ENCODE measurements at regions not wholly inside any gene's neighbourhood (a gene's known extent, or its start where the extent isn't known, plus 50 kb on each side); places are given as distances from the start of the nearest gene placed in this dataset.

- peaks cover 6% of the 10 kb centered on the region for H3K9me3 Mint-ChIP-seq
- no peak overlapping the region for H3K27ac Mint-ChIP-seq
- no peaks in the 10 kb centered on the region for H3K36me3 Mint-ChIP-seq
- no peaks in the 10 kb centered on the region for H3K4me1 Mint-ChIP-seq (ENCODE audit: low read depth in 2 of 2)
- DNase-seq (ENCODE audit: low spot score), result no peak
- ATAC-seq, result no peak
- no peak overlapping the region for H3K4me3 Mint-ChIP-seq
- no peaks in the 10 kb centered on the region for H3K27me3 Mint-ChIP-seq
Observed at GRCh38 chrX:117751155-117751554, 365.5 kb downstream of the KLHL13 start.

GRCh38 chrX:117744958-117745357 lies 371.7 kb downstream of the KLHL13 start:
- no peaks in the 10 kb centered on the region for H3K36me3 Mint-ChIP-seq
- no peak for ATAC-seq
- no peak for DNase-seq (ENCODE audit: low spot score)
- no peaks in the 10 kb centered on the region for H3K27me3 Mint-ChIP-seq
- H3K9me3 Mint-ChIP-seq, result peaks cover 5% of the 10 kb centered on the region
- no peaks in the 10 kb centered on the region for H3K4me1 Mint-ChIP-seq (ENCODE audit: low read depth in 2 of 2)
- H3K4me3 Mint-ChIP-seq, result no peak overlapping the region
- H3K27ac Mint-ChIP-seq, result no peak overlapping the region

DNA sequence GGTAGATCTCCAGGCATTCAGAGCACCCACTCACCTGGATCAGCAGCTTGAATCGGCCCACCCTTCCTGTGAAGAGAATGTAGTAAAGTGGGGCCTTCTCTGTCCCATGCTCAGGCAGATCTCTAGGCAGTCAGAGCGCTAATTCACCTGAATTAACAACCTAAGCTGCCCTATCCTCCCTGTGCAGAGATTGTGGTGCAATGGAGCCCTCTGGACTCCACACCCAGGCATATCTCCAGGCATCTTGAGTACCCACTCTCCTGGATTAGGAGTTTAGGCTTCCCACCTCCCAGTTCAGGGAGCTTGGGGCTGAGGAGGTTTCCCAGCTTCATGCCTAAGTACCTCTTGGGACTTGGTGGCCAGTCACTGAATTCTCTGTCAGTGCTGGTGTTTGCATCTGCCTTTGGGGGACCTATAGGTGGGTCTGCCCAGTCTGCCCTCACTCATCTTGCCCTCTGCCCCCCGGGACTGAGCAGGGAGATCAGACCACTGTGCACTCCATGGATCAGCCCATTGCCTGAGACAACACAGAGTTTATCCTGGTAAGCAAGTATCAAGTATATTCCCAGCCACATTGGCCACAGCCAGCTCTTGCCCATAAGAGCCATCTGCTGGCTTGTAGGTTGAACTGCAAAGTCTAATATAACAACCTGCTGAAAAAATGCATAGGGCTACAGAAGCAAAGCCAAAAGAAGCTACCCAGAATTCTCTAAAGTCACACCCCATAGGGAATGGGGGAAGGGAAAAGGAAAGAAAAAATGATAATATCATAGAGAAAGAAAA lies 372.9 kb downstream of the KLHL13 start:
- ATAC-seq (no peak), DNase-seq (ENCODE audit: low spot score) (no peak)
- Mint-ChIP-seq H3K4me1 (ENCODE audit: low read depth in 2 of 2) (no peaks in the 10 kb centered on the region), H3K27me3 (no peaks in the 10 kb centered on the region), H3K36me3 (no peaks in the 10 kb centered on the region), H3K9me3 (peaks cover 5% of the 10 kb centered on the region), H3K4me3 (no peak overlapping the region), H3K27ac (no peak overlapping the region)

DNA sequence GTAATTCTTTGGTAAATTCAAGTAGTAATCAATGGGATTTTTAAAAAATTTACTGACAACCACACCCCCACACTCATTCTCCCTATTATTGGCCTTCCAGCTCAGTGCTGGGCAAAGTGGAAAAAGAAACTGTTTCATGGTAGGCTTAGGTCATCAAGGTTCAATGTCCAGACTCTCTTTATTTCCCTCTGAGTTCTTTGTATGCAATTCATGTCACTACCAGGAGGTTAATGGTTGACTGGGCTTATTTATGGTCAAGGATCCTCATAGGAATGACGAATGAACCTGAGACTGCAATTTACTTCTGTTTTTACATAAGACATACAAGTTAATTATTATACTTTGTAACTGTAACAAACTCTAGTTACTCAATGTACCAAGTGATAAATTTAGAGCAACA lies 403.2 kb downstream of the KLHL13 start:
- H3K36me3 Mint-ChIP-seq, result no peaks in the 10 kb centered on the region

GRCh38 chrX:117711782-117712181 lies 404.8 kb downstream of the KLHL13 start:
- Mint-ChIP-seq H3K4me3 (no peak overlapping the region), H3K27me3 (peaks cover 0 to 6% of the 10 kb centered on the region in 2 donors), H3K27ac (no peak overlapping the region), H3K9me3 (no peaks in the 10 kb centered on the region), H3K36me3 (no peaks in the 10 kb centered on the region), H3K4me1 (ENCODE audit: low read depth in 2 of 2) (no peaks in the 10 kb centered on the region)
- ATAC-seq, result no peak
- no peak for DNase-seq (ENCODE audit: low spot score)

More for the DNA sequence above, 403.2 kb downstream of the KLHL13 start:
- DNase-seq (ENCODE audit: low spot score) (no peak), ATAC-seq (no peak)
- peaks cover 0 to 6% of the 10 kb centered on the region in 2 donors for H3K27me3 Mint-ChIP-seq
- no peak overlapping the region for H3K4me3 Mint-ChIP-seq
- no peaks in the 10 kb centered on the region for H3K4me1 Mint-ChIP-seq (ENCODE audit: low read depth in 2 of 2)
- no peak overlapping the region for H3K27ac Mint-ChIP-seq
- no peaks in the 10 kb centered on the region for H3K9me3 Mint-ChIP-seq

DNA sequence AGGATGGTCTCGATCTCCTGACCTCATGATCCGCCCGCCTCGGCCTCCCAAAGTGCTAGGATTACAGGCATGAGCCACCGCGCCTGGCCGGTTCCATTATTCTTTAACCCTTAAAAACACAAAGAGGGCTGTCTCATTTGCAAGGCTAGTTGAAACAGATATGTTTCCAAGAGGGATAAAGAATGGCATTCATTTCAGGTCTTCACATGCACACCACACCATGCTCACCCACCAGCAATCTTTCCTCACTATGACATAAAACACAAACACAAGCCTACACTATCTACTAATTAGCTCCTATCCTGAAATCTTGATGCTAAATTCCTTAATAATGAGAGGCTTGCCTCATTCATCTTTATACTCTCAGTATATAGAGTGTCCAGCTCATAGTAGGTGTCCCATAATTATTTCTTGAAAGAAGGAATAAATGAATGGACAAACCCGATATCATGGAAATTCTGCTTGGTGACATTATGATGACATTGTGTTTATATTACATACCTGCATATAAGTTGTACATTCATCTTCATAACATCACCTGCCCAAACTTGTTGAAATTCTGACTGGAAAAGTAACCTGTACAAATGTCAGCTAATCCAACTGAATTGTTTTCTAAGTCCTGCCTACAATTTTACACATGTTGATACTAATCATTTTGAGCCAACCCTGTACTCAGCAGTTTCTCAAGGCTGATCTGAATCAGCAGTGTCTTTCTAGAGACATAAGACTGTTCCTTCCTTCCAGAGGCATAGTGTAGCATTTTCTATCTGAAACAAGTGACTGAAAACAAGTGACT lies 408.5 kb downstream of the KLHL13 start:
- no peak overlapping the region for H3K27ac Mint-ChIP-seq
- no peak overlapping the region for H3K4me3 Mint-ChIP-seq
- no peak for ATAC-seq
- no peaks in the 10 kb centered on the region for H3K9me3 Mint-ChIP-seq
- no peaks in the 10 kb centered on the region for H3K36me3 Mint-ChIP-seq
- no peak for DNase-seq (ENCODE audit: low spot score)
- H3K4me1 Mint-ChIP-seq (ENCODE audit: low read depth in 2 of 2), result no peaks in the 10 kb centered on the region
- H3K27me3 Mint-ChIP-seq, result peaks cover 0 to 6% of the 10 kb centered on the region in 2 donors

DNA sequence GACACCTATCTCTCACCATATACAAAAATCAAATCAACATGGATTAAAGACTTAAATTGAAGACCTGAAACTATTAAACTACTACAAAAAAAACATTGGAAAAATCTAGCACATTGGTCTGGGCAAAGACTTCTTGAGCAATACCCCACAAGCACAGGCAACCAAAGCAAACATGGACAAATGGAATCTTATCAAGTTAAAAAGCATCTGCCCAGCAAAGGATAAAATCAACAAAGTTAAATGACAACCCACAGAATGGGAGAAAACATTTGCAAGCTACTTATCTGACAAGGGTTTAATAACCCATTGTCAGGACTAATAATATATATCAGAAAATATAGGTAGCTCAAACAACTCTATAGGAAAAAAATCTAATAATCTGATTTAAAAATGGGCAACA lies 415.6 kb downstream of the KLHL13 start:
- no peaks in the 10 kb centered on the region for H3K36me3 Mint-ChIP-seq
- ATAC-seq (no peak), DNase-seq (ENCODE audit: low spot score) (no peak)
- no peaks in the 10 kb centered on the region for H3K4me1 Mint-ChIP-seq (ENCODE audit: low read depth in 2 of 2)
- H3K9me3 Mint-ChIP-seq, result no peaks in the 10 kb centered on the region
- H3K27ac Mint-ChIP-seq, result no peak overlapping the region
- H3K27me3 Mint-ChIP-seq, result no peaks in the 10 kb centered on the region
- no peak overlapping the region for H3K4me3 Mint-ChIP-seq

- Mint-ChIP-seq H3K36me3 (no peaks in the 10 kb centered on the region), H3K27ac (no peak overlapping the region), H3K9me3 (peaks cover 3% of the 10 kb centered on the region), H3K4me3 (no peak overlapping the region), H3K27me3 (no peaks in the 10 kb centered on the region), H3K4me1 (ENCODE audit: low read depth in 2 of 2) (no peaks in the 10 kb centered on the region)
- ATAC-seq, result no peak
- DNase-seq (ENCODE audit: low spot score), result no peak
Observed at GRCh38 chrX:117689956-117690355, 426.7 kb downstream of the KLHL13 start.

- Mint-ChIP-seq H3K9me3 (peaks cover 1% of the 10 kb centered on the region), H3K27me3 (no peaks in the 10 kb centered on the region), H3K36me3 (no peaks in the 10 kb centered on the region), H3K27ac (no peak overlapping the region), H3K4me3 (no peak overlapping the region), H3K4me1 (ENCODE audit: low read depth in 2 of 2) (no peaks in the 10 kb centered on the region)
- DNase-seq (ENCODE audit: low spot score) (no peak), ATAC-seq (no peak)
Observed at GRCh38 chrX:117680286-117680685, 436.3 kb downstream of the KLHL13 start.

DNA sequence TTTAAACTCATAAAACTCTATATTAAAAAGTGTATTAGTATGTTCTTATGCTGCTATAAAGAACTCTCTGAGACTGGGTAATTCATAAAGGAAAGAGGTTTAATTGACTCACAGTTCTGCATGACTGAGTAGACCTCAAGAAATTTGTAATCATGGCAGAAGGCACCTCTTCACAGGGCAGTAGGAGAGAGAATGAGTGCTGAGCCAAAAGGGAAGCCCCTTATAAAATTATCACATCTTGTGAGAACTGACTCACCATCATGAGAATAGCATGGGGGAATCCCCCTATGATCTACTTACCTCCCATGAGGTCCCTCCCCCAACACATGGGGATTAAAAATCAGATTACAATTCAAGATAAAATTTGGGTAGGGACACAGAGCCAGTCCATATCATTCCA lies 463.2 kb downstream of the KLHL13 start:
- H3K9me3 Mint-ChIP-seq, result peaks cover 10% of the 10 kb centered on the region

GRCh38 chrX:117645639-117646038 lies 471.0 kb downstream of the KLHL13 start:
- Mint-ChIP-seq H3K4me1 (ENCODE audit: low read depth in 2 of 2) (no peaks in the 10 kb centered on the region), H3K27me3 (peaks cover 0 to 3% of the 10 kb centered on the region in 2 donors), H3K36me3 (no peaks in the 10 kb centered on the region), H3K27ac (no peak overlapping the region), H3K9me3 (peaks cover 3% of the 10 kb centered on the region), H3K4me3 (no peak overlapping the region)
- no peak for DNase-seq (ENCODE audit: low spot score)
- ATAC-seq, result no peak

More for the DNA sequence above, 463.2 kb downstream of the KLHL13 start:
- ATAC-seq, result no peak
- Mint-ChIP-seq H3K4me3 (no peak overlapping the region), H3K27me3 (no peaks in the 10 kb centered on the region), H3K4me1 (ENCODE audit: low read depth in 2 of 2) (no peaks in the 10 kb centered on the region), H3K36me3 (no peaks in the 10 kb centered on the region), H3K27ac (no peak overlapping the region)
- no peak for DNase-seq (ENCODE audit: low spot score)

DNA sequence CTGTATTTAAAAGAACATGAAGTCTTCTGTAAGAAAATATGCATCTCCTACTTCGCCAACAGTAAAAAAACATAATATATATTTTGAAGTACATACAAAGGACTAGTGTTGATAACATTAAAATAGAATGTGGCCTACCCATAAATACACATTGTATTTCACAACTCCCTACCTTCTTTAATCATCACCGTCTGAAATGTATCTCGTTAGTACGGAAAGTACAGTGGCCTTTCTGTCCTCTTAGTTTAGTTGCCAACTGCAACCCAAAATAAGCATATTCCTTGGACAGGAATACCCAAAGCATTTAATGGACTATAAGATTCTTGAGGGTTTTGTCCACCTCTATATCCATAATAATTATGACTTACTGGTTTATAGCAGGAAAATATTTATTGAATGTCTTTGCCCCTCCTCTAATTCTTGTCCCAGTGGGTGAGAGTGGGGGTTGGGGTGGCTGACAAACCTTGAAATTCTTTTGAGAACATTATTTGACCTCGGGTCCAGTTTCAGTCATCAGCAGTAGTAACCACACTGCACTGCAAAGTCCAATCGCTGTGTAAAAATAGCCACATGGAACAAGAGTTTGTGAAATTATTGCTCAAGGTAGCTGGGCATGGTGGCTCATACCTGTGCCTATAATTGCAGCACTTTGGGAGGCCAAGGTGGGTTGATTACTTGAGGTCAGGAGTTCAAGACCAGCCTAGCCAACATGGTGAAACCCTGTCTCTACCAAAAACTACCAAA lies 474.5 kb downstream of the KLHL13 start:
- H3K27ac Mint-ChIP-seq, result no peak overlapping the region
- H3K9me3 Mint-ChIP-seq, result no peaks in the 10 kb centered on the region
- H3K4me3 Mint-ChIP-seq, result no peak overlapping the region
- H3K4me1 Mint-ChIP-seq (ENCODE audit: low read depth in 2 of 2), result no peaks in the 10 kb centered on the region
- no peaks in the 10 kb centered on the region for H3K36me3 Mint-ChIP-seq
- no peak for ATAC-seq
- no peaks in the 10 kb centered on the region for H3K27me3 Mint-ChIP-seq
- DNase-seq (ENCODE audit: low spot score), result no peak

DNA sequence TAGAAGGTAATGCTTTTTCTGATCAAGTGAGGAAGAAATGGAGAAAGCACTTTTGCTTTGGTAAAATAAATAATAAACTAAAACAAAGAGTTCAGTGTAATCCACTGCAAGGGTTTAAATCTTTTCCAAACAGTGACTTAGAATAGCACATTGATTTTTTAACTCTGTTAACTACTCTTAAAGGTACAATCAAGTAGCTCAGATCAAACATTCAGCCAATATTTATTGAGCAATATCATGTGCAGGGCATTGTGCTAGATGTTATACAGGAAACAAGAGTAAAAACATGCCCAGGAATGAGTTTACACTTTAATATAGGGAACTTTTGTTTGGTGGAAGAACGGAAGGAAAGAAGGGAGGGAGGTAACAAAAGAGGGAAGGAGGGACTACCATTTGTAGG lies 479.8 kb downstream of the KLHL13 start:
- DNase-seq (ENCODE audit: low spot score), result no peak
- Mint-ChIP-seq H3K9me3 (no peaks in the 10 kb centered on the region), H3K27me3 (peaks cover 0 to 3% of the 10 kb centered on the region in 2 donors), H3K27ac (no peak overlapping the region), H3K4me1 (ENCODE audit: low read depth in 2 of 2) (no peaks in the 10 kb centered on the region), H3K36me3 (no peaks in the 10 kb centered on the region), H3K4me3 (no peak overlapping the region)
- no peak for ATAC-seq

DNA sequence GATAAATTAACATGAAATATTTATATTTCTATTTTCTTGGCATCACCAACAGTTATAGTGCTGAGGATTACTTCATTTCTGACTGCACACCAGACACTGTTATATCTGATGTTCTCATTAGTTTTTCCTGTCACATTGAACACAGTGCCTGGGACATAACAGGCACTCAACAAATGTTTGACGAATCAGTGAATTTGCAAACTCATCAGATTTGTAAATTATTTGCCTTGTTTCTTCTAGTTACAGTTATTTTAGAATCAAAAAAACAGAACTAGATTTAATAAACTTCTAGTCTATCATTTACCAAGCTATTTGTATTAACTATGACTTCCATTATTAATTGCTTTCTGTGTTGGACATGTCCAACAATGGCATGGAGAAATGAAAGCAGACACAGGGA lies 483.3 kb downstream of the KLHL13 start:
- H3K4me1 Mint-ChIP-seq (ENCODE audit: low read depth in 2 of 2), result no peaks in the 10 kb centered on the region

More for the DNA sequence above, 483.3 kb downstream of the KLHL13 start:
- Mint-ChIP-seq H3K36me3 (no peaks in the 10 kb centered on the region), H3K4me3 (no peak overlapping the region), H3K27ac (no peak overlapping the region), H3K9me3 (peaks cover 4% of the 10 kb centered on the region), H3K27me3 (peaks cover 0 to 3% of the 10 kb centered on the region in 2 donors)
- DNase-seq (ENCODE audit: low spot score), result no peak
- ATAC-seq, result no peak
